Stimulated activated effector memory CD8-positive, alpha-beta T cell treated with anti-CD3 and anti-CD28 coated beads, Interleukin-12 subunit alpha, Interleukin-12 subunit beta, amount 100 ng/mL, for 72 hours (primary cell): ENCODE measurements at regions not wholly inside any gene's neighbourhood (a gene's known extent, or its start where the extent isn't known, plus 50 kb on each side); places are given as distances from the start of the nearest gene placed in this dataset.
A peak's percentile ranks its signal among the peaks of the same experiment; 100 is the strongest.

Experiments used
- ATAC-seq: fragments of 150-1000 bp; cut with Tn5 transposase; 2 replicates; pipeline ENCODE4 v1.10.0; 2021
- DNase-seq, 2 donors: peaks; one replicate each; pipeline ENCODE4 v3.0.0; 2021 to 2022; ENCODE audit warnings: low spot score in 2 of 2
- H3K27ac Mint-ChIP-seq: one replicate; pipeline ENCODE4 v1.8.0; 2022; ENCODE audit warnings: mild to moderate bottlenecking, mixed read lengths
- H3K36me3 Mint-ChIP-seq: one replicate; pipeline ENCODE4 v1.8.0; 2022; ENCODE audit warnings: mild to moderate bottlenecking, mixed read lengths
- H3K4me1 Mint-ChIP-seq: one replicate; pipeline ENCODE4 v1.8.0; 2022; ENCODE audit warnings: mixed read lengths
- H3K4me3 Mint-ChIP-seq: one replicate; pipeline ENCODE4 v1.8.0; 2022; ENCODE audit warnings: mild to moderate bottlenecking, mixed read lengths
- H3K9me3 Mint-ChIP-seq: one replicate; pipeline ENCODE4 v1.8.0; 2022; ENCODE audit warnings: mixed read lengths

- Mint-ChIP-seq H3K27ac (no peak overlapping the region), H3K4me1 (no peaks in the 10 kb centered on the region), H3K4me3 (no peak overlapping the region), H3K9me3 (peaks cover 9% of the 10 kb centered on the region), H3K36me3 (no peaks in the 10 kb centered on the region)
- DNase-seq (no peak), ATAC-seq (no peak)
Measured at GRCh38 chr7:15885678-15886077, 199.2 kb upstream of the MEOX2 start.

- no peak overlapping the region for H3K4me3 Mint-ChIP-seq
- no peak overlapping the region for H3K27ac Mint-ChIP-seq
- peaks cover 12% of the 10 kb centered on the region for H3K9me3 Mint-ChIP-seq
- no peaks in the 10 kb centered on the region for H3K4me1 Mint-ChIP-seq
- DNase-seq = no peak
- H3K36me3 Mint-ChIP-seq = no peaks in the 10 kb centered on the region
- ATAC-seq = no peak
Measured at GRCh38 chr7:15874774-15875173, 188.3 kb upstream of the MEOX2 start.

DNA sequence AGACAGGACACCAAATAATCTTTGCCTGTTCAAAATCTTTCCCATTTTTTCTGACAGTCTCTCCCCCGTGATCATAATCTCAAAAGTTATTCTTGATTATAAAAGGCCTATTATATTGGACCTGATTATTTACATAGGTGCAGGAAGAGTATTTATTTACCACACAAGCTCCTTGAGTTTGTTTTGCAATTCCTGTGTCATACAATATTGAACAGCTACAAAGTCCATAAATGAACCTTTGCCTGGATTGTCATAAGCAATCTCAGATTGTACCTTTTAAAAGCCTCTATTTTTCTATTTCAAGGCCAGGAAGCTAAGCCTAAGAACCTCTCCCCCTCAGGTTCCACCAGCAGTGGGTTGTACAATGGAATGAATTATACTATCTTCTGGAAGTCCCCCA is 183.9 kb upstream of the MEOX2 start:
- ATAC-seq (no peak), DNase-seq (no peak)
- Mint-ChIP-seq H3K9me3 (peaks cover 7% of the 10 kb centered on the region), H3K4me3 (no peak overlapping the region), H3K4me1 (no peaks in the 10 kb centered on the region), H3K27ac (no peak overlapping the region), H3K36me3 (no peaks in the 10 kb centered on the region)

- no peak for ATAC-seq
Measured at GRCh38 chr7:15867441-15867840, 181.0 kb upstream of the MEOX2 start.

DNA sequence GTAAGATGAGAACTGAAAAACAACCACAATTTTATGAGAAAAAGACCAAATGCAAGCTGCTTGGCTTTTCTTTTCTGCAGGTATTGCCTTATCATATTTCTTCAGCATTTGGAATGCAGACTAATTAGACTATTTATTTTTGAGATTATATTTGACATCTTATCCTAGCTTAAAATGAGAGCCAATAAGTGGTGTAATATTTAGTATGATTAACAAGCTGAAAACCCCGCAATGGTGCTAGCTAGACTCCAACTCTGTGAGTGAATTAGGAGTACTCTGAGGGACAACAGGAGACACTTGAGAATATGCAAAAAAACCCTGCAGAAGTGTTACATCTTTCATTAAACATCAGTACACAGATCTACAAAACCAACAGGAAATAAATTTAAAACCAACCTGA is 180.3 kb upstream of the MEOX2 start:
- no peaks in the 10 kb centered on the region for H3K4me1 Mint-ChIP-seq
- no peak overlapping the region for H3K4me3 Mint-ChIP-seq
- H3K9me3 Mint-ChIP-seq = peaks cover 11% of the 10 kb centered on the region
- H3K27ac Mint-ChIP-seq = no peak overlapping the region
- no peaks in the 10 kb centered on the region for H3K36me3 Mint-ChIP-seq
- no peak for DNase-seq
- ATAC-seq = no peak

More at GRCh38 chr7:15867441-15867840, 181.0 kb upstream of the MEOX2 start:
- peaks cover 11% of the 10 kb centered on the region for H3K9me3 Mint-ChIP-seq
- H3K27ac Mint-ChIP-seq = no peak overlapping the region
- H3K4me1 Mint-ChIP-seq = no peaks in the 10 kb centered on the region
- no peaks in the 10 kb centered on the region for H3K36me3 Mint-ChIP-seq
- DNase-seq = no peak
- no peak overlapping the region for H3K4me3 Mint-ChIP-seq

GRCh38 chr7:15864626-15864991 is 178.1 kb upstream of the MEOX2 start:
- no peak overlapping the region for H3K27ac Mint-ChIP-seq
- no peak overlapping the region for H3K4me3 Mint-ChIP-seq
- no peaks in the 10 kb centered on the region for H3K4me1 Mint-ChIP-seq
- H3K36me3 Mint-ChIP-seq = no peaks in the 10 kb centered on the region
- H3K9me3 Mint-ChIP-seq = peaks cover 11% of the 10 kb centered on the region
- ATAC-seq (no peak), DNase-seq (no peak)

- Mint-ChIP-seq H3K9me3 (peaks cover 11% of the 10 kb centered on the region), H3K4me3 (no peak overlapping the region), H3K4me1 (no peaks in the 10 kb centered on the region), H3K36me3 (no peaks in the 10 kb centered on the region), H3K27ac (no peak overlapping the region)
- DNase-seq = no peak
- ATAC-seq = peak; percentile 21
Measured at GRCh38 chr7:15863951-15864625, 177.6 kb upstream of the MEOX2 start.

DNA sequence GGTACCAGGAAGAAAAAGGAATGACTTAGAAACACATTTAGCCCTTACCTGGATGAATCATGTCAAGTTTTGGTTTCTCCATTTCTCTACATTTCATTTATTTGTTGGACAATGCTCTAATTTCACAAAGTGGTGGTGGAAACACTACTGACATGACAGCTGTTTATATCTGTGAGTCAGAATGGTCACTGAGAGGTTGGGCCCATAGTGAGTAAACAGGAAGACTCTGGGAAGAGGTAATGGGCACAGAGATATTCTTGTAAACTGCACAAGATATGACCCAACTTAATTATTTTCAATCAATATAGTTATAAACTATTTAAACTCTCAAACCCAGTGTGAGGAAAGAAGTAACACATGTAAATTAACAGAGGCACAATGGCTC is 176.3 kb upstream of the MEOX2 start:
- ATAC-seq (no peak), DNase-seq (no peak)
- no peak overlapping the region for H3K4me3 Mint-ChIP-seq
- H3K4me1 Mint-ChIP-seq = no peaks in the 10 kb centered on the region
- H3K36me3 Mint-ChIP-seq = no peaks in the 10 kb centered on the region
- H3K9me3 Mint-ChIP-seq = peaks cover 11% of the 10 kb centered on the region
- no peak overlapping the region for H3K27ac Mint-ChIP-seq

DNA sequence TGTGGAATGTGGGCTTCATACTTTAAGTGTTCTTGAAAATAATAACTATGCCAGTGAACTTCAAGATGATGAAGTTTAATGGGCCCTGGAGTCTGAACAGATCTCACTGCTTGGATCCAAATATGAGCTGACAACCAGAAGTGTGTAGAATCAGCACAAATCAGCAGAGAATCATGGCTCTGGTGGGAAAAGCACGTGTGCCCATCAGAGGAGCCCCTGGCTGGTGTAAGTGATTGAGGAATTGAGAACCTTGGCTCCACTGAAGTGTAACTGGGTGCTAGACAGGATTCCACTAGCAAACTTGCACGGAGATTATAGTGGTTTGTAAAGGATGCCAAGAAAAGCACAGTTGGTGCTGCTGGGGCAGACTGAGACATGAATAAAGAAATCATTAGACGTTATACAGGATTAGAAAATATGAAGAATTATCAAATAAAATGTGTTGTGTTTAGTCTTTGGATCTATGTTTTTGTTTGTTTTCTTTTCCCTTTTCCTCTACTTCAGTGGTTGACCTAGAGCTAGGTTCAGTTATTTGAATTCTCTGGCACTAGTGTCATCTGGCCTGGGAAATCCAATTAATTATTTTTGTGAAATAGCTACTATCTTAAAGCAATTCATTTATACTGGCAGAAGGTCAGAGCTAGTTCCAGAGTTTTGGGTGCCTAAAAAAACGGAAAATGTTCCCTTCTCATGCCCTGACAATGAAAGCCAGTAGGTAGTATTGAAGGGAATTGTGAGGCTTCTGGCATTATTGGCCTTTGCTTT is 175.7 kb upstream of the MEOX2 start:
- DNase-seq = no peak
- Mint-ChIP-seq H3K9me3 (peaks cover 11% of the 10 kb centered on the region), H3K4me3 (no peak overlapping the region), H3K4me1 (no peaks in the 10 kb centered on the region), H3K27ac (no peak overlapping the region), H3K36me3 (no peaks in the 10 kb centered on the region)
- no peak for ATAC-seq

DNA sequence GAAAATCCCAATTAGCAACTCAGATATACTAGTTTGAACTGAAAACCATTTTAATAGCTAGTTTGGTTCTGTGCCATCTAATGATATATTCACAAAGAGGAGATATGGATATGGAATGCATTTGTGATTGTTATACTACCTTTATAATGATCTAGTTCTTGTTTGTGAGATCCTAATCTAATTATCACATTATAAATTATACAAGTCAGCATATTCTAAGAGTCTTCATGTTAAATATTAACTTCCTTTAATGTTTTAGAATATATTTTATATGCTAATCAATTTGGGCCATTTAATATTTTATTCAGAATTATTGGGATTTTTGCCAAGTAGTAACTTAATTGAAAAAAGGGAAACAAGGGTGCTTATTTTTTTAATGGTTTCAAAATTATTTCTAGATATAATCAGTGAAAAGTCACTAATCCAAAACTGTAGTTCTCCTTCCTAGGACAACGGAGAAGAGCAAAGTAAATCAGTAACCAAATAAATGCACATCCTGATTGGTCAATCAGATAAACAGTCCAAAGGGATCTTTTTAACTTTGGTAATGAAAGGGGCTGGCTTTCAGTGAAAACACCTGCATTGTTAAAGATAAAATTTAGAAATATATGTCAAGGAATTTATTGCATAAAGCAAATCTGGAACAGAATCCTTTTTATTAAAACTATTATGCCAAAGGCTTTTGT is 173.9 kb upstream of the MEOX2 start:
- Mint-ChIP-seq H3K27ac (no peak overlapping the region), H3K4me1 (no peaks in the 10 kb centered on the region), H3K36me3 (no peaks in the 10 kb centered on the region), H3K9me3 (peaks cover 8% of the 10 kb centered on the region), H3K4me3 (no peak overlapping the region)
- no peak for DNase-seq
- no peak for ATAC-seq

DNA sequence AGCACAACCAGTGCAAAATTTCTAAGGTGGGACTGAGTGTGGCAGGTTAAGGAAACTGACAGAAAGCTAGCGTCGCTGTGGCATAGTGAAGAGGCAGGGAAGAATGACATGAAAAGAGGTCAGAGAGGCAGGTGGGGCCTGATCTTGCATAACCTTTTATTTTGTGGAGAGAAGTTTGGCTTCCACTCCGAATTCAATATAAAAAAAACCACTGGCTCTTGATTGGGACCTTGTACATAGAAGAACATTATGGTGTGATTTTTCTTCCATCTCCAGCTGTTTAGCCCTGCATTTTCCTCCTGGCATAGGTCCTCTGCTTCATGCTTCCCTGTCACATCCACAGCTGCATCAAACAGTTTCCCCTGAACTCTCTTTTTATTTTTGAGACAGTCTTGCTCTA is 170.5 kb upstream of the MEOX2 start:
- H3K4me3 Mint-ChIP-seq = no peak overlapping the region
- no peak overlapping the region for H3K27ac Mint-ChIP-seq
- peaks cover 11% of the 10 kb centered on the region for H3K9me3 Mint-ChIP-seq
- ATAC-seq (no peak), DNase-seq (no peak)
- H3K4me1 Mint-ChIP-seq = no peaks in the 10 kb centered on the region
- no peaks in the 10 kb centered on the region for H3K36me3 Mint-ChIP-seq

DNA sequence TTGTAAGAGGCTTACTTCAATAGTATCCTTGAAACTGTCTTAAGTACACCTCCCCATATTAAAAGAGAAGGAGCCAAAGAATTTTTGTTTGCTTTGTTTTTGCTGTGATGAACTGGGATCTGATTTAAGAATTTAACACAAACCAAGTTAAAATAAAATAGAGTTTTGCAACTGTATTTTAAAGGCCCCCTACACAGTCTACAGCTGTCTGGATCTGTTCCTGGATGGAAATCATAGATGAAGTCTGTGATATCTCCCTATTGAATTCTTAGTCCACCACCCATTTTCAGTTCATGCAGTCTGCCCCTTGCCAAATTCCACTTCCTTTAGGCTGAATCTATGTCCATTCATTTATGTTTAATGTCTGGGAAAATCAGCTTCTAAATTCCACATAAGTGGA is 169.8 kb upstream of the MEOX2 start:
- Mint-ChIP-seq H3K9me3 (peaks cover 11% of the 10 kb centered on the region), H3K4me1 (no peaks in the 10 kb centered on the region), H3K36me3 (no peaks in the 10 kb centered on the region), H3K27ac (no peak overlapping the region), H3K4me3 (no peak overlapping the region)
- no peak for DNase-seq
- no peak for ATAC-seq

- no peaks in the 10 kb centered on the region for H3K4me1 Mint-ChIP-seq
- H3K36me3 Mint-ChIP-seq = no peaks in the 10 kb centered on the region
- DNase-seq (no peak), ATAC-seq (no peak)
- H3K27ac Mint-ChIP-seq = no peak overlapping the region
- H3K9me3 Mint-ChIP-seq = peaks cover 11% of the 10 kb centered on the region
- H3K4me3 Mint-ChIP-seq = no peak overlapping the region
Measured at GRCh38 chr7:15855525-15856109, 169.1 kb upstream of the MEOX2 start.

- no peak for ATAC-seq
- Mint-ChIP-seq H3K4me1 (no peaks in the 10 kb centered on the region), H3K4me3 (no peak overlapping the region), H3K9me3 (peaks cover 11% of the 10 kb centered on the region), H3K36me3 (no peaks in the 10 kb centered on the region), H3K27ac (no peak overlapping the region)
- no peak for DNase-seq
Measured at GRCh38 chr7:15854841-15855524, 168.5 kb upstream of the MEOX2 start.

DNA sequence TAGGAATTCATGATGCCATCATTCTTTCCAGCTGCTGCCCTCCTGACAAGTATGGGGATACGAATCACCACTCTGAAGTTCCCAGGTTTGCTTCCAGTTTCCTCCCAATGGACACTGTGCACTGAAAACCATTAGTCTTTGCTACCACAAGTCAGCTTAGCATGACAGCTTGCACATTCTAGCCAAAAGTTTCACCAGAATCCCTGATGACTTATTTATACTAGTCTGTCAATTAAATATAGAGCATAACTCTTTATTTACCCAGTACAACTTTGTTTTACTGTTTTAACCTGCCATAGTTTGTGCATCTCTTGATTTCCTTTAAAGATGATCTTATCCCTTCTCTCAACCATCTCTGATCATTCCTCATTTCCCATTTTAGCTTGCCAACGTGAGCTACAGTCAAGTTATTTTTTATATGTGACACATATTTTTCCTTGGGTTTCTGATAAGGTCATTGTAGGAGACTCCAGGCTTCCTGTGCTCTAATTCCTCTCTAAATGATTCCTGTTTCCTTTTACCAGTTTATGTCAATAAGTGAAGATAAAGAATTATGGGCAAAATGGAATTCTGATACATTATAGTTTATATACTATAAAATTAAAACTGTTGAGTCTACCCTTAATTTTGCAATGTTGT is 167.5 kb upstream of the MEOX2 start:
- no peaks in the 10 kb centered on the region for H3K4me1 Mint-ChIP-seq
- DNase-seq (no peak), ATAC-seq (no peak)
- no peak overlapping the region for H3K27ac Mint-ChIP-seq
- H3K4me3 Mint-ChIP-seq = no peak overlapping the region
- no peaks in the 10 kb centered on the region for H3K36me3 Mint-ChIP-seq
- peaks cover 11% of the 10 kb centered on the region for H3K9me3 Mint-ChIP-seq
